ENCODE measurements at regions not wholly inside any gene's neighbourhood (a gene's known extent, or its start where the extent isn't known, plus 50 kb on each side); places are given as distances from the start of the nearest gene placed in this dataset.

DNA sequence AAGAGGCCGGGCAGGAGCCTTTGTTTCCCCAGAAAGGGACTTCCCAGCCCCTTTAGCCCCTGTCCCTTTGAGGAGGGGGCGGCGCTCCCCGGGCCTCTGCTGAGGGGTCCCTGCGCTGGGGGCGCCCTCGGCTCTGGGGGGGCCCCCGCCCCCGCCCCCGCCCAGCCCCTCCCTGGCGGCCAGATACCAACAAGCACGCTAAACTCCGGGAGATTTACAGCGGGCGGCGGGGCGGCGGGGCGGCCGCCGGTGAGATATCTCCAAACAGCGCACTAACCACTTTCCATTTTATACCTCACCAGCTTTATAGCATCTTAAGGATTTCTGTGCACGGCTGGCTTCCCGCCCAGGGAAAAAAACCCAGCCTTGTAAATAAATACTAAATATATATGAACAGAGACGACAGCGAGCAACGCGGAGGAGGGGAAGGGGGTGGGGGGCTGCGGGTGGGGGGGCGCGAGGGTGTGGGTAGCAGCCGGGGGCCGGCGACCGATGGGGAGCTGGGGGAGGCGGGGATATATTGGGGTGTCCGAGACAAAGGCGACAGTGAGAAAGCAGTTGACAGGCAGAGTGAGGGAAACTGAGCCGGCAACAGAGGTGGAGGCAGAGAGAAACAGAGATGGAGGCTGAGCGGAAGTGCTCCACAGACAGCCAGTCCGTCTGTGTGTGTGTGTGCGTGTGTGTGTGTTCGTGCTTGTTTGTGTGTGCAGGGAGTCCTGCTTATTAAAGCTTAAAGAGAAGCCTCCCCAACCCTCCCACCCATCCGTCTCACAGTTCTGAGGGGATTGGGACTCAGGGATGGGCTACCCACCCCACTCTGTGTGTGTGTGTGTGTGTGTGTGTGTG is 85.8 kb downstream of the HIF1AN start:
- TF ChIP-seq, protein P1, sequence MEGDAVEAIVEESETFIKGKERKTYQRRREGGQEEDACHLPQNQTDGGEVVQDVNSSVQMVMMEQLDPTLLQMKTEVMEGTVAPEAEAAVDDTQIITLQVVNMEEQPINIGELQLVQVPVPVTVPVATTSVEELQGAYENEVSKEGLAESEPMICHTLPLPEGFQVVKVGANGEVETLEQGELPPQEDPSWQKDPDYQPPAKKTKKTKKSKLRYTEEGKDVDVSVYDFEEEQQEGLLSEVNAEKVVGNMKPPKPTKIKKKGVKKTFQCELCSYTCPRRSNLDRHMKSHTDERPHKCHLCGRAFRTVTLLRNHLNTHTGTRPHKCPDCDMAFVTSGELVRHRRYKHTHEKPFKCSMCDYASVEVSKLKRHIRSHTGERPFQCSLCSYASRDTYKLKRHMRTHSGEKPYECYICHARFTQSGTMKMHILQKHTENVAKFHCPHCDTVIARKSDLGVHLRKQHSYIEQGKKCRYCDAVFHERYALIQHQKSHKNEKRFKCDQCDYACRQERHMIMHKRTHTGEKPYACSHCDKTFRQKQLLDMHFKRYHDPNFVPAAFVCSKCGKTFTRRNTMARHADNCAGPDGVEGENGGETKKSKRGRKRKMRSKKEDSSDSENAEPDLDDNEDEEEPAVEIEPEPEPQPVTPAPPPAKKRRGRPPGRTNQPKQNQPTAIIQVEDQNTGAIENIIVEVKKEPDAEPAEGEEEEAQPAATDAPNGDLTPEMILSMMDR (IDR thresholded peaks at IDR 0.05; ENCODE audit: poor library complexity, severe bottlenecking), result no peak
- TF ChIP-seq MXI1 (conservative IDR thresholded peaks at IDR 0.05; ENCODE audit: poor library complexity, severe bottlenecking) (no peak), EZH2 (IDR thresholded peaks at IDR 0.05; ENCODE audit: borderline replicate concordance, insufficient read depth, low read length, poor library complexity, severe bottlenecking) (no peak)
- Histone ChIP-seq H4K20me1 (ENCODE audit: insufficient read depth) (no peaks in the 10 kb centered on the region), H3K9me3 (ENCODE audit: low read length) (no peaks in the 10 kb centered on the region), H3K79me2 (replicated peaks; ENCODE audit: insufficient read depth, low read length) (no peaks in the 10 kb centered on the region), H3K4me2 (ENCODE audit: low read length) (no peak overlapping the region), H3K27ac (ENCODE audit: low read length) (no peak overlapping the region), H3K27me3 (ENCODE audit: insufficient read depth, low read depth, low read length) (peaks cover 18% of the 10 kb centered on the region), H2AFZ (ENCODE audit: low read depth, low read length) (no peak overlapping the region), H3K9ac (ENCODE audit: low read length) (no peak overlapping the region), H3K9me2 (ENCODE audit: insufficient read depth, low read length) (no peaks in the 10 kb centered on the region), H3K4me3 (ENCODE audit: low read length) (no peak overlapping the region), H3F3A (ENCODE audit: insufficient read depth, low read length, poor library complexity, severe bottlenecking) (no peaks in the 10 kb centered on the region), H3K36me3 (ENCODE audit: insufficient read depth, low read length) (no peaks in the 10 kb centered on the region)

DNA sequence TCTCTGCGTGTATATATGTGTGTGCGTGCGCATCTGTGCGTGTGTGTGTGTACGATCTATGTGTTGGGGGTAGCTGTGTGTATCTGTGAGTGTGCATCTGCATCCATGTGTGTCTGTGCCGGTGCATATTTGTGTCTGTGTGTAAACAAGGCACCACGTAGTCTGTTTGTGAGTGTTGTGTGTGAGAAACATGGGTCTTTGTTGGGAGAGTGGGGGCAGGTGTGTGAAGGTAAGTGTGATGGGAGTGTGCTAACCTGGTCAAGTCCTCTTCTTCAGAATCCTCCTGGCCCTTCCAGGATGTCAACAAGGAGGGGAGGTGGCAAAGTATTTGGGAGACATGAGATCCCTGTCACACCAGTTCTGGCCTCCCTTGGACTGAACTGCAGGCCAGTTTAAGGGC is 87.2 kb downstream of the HIF1AN start:
- no peak overlapping the region for H3K4me3 ChIP-seq (ENCODE audit: low read length)
- no peaks in the 10 kb centered on the region for H3K36me3 ChIP-seq (ENCODE audit: insufficient read depth, low read length)
- H3K27ac ChIP-seq (ENCODE audit: low read length), result no peak overlapping the region
- H3K9me3 ChIP-seq (ENCODE audit: low read length), result no peaks in the 10 kb centered on the region
- no peaks in the 10 kb centered on the region for H4K20me1 ChIP-seq (ENCODE audit: insufficient read depth)
- TF ChIP-seq MXI1 (conservative IDR thresholded peaks at IDR 0.05; ENCODE audit: poor library complexity, severe bottlenecking), result no peak
- no peak for TF ChIP-seq POLR2AphosphoS5 (IDR thresholded peaks at IDR 0.05)
- TF ChIP-seq TAF1 (IDR thresholded peaks at IDR 0.05; ENCODE audit: low read depth), result no peak
- no peak for TF ChIP-seq SMC3 (conservative IDR thresholded peaks at IDR 0.05; ENCODE audit: poor library complexity)
- no peak for TF ChIP-seq EZH2 (IDR thresholded peaks at IDR 0.05; ENCODE audit: borderline replicate concordance, insufficient read depth, low read length, poor library complexity, severe bottlenecking)
- TF ChIP-seq RAD21 (conservative IDR thresholded peaks at IDR 0.05), result no peak
- no peak for TF ChIP-seq EP300 (conservative IDR thresholded peaks at IDR 0.05; ENCODE audit: poor library complexity, severe bottlenecking)
- TF ChIP-seq, protein P1 (IDR thresholded peaks at IDR 0.05; ENCODE audit: poor library complexity, severe bottlenecking), result no peak
- TF ChIP-seq, protein P2, sequence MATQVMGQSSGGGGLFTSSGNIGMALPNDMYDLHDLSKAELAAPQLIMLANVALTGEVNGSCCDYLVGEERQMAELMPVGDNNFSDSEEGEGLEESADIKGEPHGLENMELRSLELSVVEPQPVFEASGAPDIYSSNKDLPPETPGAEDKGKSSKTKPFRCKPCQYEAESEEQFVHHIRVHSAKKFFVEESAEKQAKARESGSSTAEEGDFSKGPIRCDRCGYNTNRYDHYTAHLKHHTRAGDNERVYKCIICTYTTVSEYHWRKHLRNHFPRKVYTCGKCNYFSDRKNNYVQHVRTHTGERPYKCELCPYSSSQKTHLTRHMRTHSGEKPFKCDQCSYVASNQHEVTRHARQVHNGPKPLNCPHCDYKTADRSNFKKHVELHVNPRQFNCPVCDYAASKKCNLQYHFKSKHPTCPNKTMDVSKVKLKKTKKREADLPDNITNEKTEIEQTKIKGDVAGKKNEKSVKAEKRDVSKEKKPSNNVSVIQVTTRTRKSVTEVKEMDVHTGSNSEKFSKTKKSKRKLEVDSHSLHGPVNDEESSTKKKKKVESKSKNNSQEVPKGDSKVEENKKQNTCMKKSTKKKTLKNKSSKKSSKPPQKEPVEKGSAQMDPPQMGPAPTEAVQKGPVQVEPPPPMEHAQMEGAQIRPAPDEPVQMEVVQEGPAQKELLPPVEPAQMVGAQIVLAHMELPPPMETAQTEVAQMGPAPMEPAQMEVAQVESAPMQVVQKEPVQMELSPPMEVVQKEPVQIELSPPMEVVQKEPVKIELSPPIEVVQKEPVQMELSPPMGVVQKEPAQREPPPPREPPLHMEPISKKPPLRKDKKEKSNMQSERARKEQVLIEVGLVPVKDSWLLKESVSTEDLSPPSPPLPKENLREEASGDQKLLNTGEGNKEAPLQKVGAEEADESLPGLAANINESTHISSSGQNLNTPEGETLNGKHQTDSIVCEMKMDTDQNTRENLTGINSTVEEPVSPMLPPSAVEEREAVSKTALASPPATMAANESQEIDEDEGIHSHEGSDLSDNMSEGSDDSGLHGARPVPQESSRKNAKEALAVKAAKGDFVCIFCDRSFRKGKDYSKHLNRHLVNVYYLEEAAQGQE (IDR thresholded peaks at IDR 0.05; ENCODE audit: borderline replicate concordance), result no peak
- no peak overlapping the region for H2AFZ ChIP-seq (ENCODE audit: low read depth, low read length)
- no peaks in the 10 kb centered on the region for H3F3A ChIP-seq (ENCODE audit: insufficient read depth, low read length, poor library complexity, severe bottlenecking)
- no peaks in the 10 kb centered on the region for H3K79me2 ChIP-seq (replicated peaks; ENCODE audit: insufficient read depth, low read length)
- no peaks in the 10 kb centered on the region for H3K9me2 ChIP-seq (ENCODE audit: insufficient read depth, low read length)
- peaks cover 15% of the 10 kb centered on the region for H3K27me3 ChIP-seq (ENCODE audit: insufficient read depth, low read depth, low read length)
- no peak overlapping the region for H3K4me2 ChIP-seq (ENCODE audit: low read length)
- no peak overlapping the region for H3K9ac ChIP-seq (ENCODE audit: low read length)

Data from neural cell (in vitro differentiated cells).